Neural progenitor cell (in vitro differentiated cells): ENCODE measurements at regions not wholly inside any gene's neighbourhood (a gene's known extent, or its start where the extent isn't known, plus 50 kb on each side); places are given as distances from the start of the nearest gene placed in this dataset.

Experiments
- DNase-seq: peaks from one replicate; pipeline ENCODE4 v3.0.0-alpha.2; 2016; ENCODE audit warnings: low spot score
- H2AFZ ChIP-seq: fragments of 200-600 bp; sonication (generic); replicated peaks from 2 replicates; pipeline ENCODE4 v1.6.1; 2016; ENCODE audit warnings: antibody characterized with exemption
- H3F3A ChIP-seq: fragments of 200-600 bp; sonication (generic); 2 replicates; pipeline ENCODE4 v1.6.1; 2016; ENCODE audit warnings: antibody characterized with exemption, low read depth
- H3K27ac ChIP-seq: fragments of 200-600 bp; sonication (generic); 2 replicates; pipeline ENCODE4 v1.5.1; 2016; ENCODE audit warnings: mild to moderate bottlenecking
- H3K27me3 ChIP-seq: fragments of 200-600 bp; sonication (generic); 2 replicates; pipeline ENCODE4 v1.6.1; 2016; ENCODE audit warnings: mild to moderate bottlenecking, moderate library complexity
- H3K36me3 ChIP-seq: fragments of 200-600 bp; sonication (generic); 2 replicates; pipeline ENCODE4 v1.5.1; 2016
- H3K4me1 ChIP-seq: fragments of 200-600 bp; sonication (generic); 2 replicates; pipeline ENCODE4 v1.6.1; 2016; ENCODE audit warnings: mixed run types
- H3K4me2 ChIP-seq: fragments of 200-600 bp; sonication (generic); 2 replicates; pipeline ENCODE4 v1.6.1; 2016
- H3K4me3 ChIP-seq: fragments of 200-600 bp; sonication (generic); 2 replicates; pipeline ENCODE4 v1.5.1; 2016
- H3K79me2 ChIP-seq: fragments of 200-600 bp; sonication (generic); 2 replicates; pipeline ENCODE4 v1.6.1; 2016; ENCODE audit warnings: low read depth
- H3K9ac ChIP-seq: fragments of 200-600 bp; sonication (generic); 2 replicates; pipeline ENCODE4 v1.6.1; 2016
- H3K9me3 ChIP-seq: fragments of 200-600 bp; sonication (generic); 2 replicates; pipeline ENCODE4 v1.5.1; 2016; ENCODE audit warnings: low read depth
- H4K20me1 ChIP-seq: fragments of 200-600 bp; sonication (generic); 2 replicates; pipeline ENCODE4 v1.6.1; 2016; ENCODE audit warnings: low read depth
- H3K27ac Mint-ChIP-seq: 3 replicates; pipeline ENCODE4 v1.8.0; 2021; ENCODE audit warnings: mixed read lengths
- H3K27me3 Mint-ChIP-seq: 2 replicates; pipeline ENCODE4 v1.8.0; 2022; ENCODE audit warnings: low read depth, mild to moderate bottlenecking, inconsistent platforms, moderate library complexity, mixed read lengths; ENCODE audit not compliant: insufficient read depth
- H3K36me3 Mint-ChIP-seq: 3 replicates; pipeline ENCODE4 v1.8.0; 2021; ENCODE audit warnings: mixed read lengths
- H3K4me1 Mint-ChIP-seq: 3 replicates; pipeline ENCODE4 v1.8.0; 2021; ENCODE audit warnings: mixed read lengths
- H3K4me3 Mint-ChIP-seq: 3 replicates; pipeline ENCODE4 v1.8.0; 2021; ENCODE audit warnings: mild to moderate bottlenecking, moderate library complexity, mixed read lengths
- H3K9me3 Mint-ChIP-seq: 3 replicates; pipeline ENCODE4 v1.8.0; 2020; ENCODE audit warnings: mixed read lengths
- CTCF ChIP-seq: fragments of 200-600 bp; sonication (generic); IDR thresholded peaks from 2 replicates; pipeline ENCODE4 v1.5.1; 2017; ENCODE audit warnings: antibody characterized with exemption, mild to moderate bottlenecking
- EZH2 ChIP-seq: fragments of 200-600 bp; sonication (generic); IDR thresholded peaks from 2 replicates; pipeline ENCODE4 v1.6.1; 2017; ENCODE audit warnings: antibody characterized with exemption, mild to moderate bottlenecking, moderate library complexity
- EZH2phosphoT487 ChIP-seq: fragments of 200-600 bp; sonication (generic); IDR thresholded peaks from 2 replicates; pipeline ENCODE4 v1.6.1; 2017; ENCODE audit warnings: antibody characterized with exemption

DNA sequence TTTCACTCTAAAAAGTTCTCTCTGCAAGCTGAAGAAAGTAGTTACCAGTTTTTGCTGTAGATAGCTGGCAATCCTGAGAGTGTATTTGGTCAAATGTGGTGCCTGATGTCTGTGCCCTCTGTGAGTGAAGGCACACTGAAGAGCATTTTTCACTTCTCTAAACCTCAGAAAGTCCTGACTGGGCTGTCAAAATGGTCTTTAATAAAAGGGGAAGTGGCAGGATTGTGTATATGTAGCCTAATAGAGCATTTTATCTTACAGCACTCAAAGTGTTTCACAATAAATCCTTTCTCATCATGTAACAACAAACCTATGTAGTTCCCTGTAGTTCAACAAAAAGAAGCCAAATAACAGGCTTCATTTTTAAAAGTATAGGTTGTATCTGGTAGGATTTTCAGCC, 1552.3 kb upstream of the SLC39A10 start:
- Histone ChIP-seq H3K4me1 (no peaks in the 10 kb centered on the region), H2AFZ (no peak overlapping the region), H3K27ac (no peak overlapping the region), H3K9ac (no peak overlapping the region), H3K27me3 (no peaks in the 10 kb centered on the region), H3K4me2 (no peak overlapping the region), H4K20me1 (no peaks in the 10 kb centered on the region), H3K4me3 (no peak overlapping the region), H3K36me3 (no peaks in the 10 kb centered on the region), H3K79me2 (no peaks in the 10 kb centered on the region), H3F3A (no peaks in the 10 kb centered on the region), H3K9me3 (no peaks in the 10 kb centered on the region)
- TF ChIP-seq EZH2phosphoT487: no peak
- no peak for TF ChIP-seq CTCF
- no peak for TF ChIP-seq EZH2
- H3K36me3 Mint-ChIP-seq: no peaks in the 10 kb centered on the region
- H3K9me3 Mint-ChIP-seq: no peaks in the 10 kb centered on the region
- no peak overlapping the region for H3K27ac Mint-ChIP-seq
- DNase-seq: no peak
- H3K27me3 Mint-ChIP-seq: no peaks in the 10 kb centered on the region
- no peak overlapping the region for H3K4me3 Mint-ChIP-seq
- no peaks in the 10 kb centered on the region for H3K4me1 Mint-ChIP-seq

DNA sequence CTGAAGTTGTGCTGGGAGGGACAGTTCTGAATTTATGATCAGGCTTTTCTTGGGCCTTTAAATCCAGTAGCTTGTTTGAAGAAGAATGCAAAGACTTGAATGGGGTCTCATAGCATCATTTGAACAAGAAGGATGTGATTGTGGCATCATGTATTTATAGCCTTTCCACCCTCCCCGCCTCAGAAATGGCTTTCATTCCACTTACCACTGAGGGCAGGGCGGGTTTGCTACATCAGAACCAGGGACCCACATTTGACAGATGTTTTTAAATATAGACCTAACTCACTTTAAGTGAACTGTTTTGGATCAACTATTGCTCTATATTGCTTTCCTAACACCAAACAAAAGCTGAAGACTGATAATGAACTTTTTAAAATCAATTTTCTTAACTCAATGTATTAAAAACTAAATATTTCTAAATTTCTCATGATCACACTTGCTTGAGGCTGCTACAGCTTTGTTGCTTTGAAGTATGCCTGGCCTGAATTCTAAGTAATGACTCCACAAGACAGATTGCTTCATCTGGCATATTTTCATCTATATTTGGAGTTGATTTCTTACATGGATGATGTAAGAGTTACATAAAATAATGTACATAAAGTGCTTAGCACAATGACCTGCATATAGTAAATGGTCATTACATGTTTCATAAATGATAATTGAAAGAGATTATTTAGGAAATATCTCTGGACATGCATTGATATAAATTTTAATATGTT, 1552.9 kb upstream of the SLC39A10 start:
- Mint-ChIP-seq H3K4me3 (no peak overlapping the region), H3K27me3 (no peaks in the 10 kb centered on the region), H3K27ac (no peak overlapping the region), H3K9me3 (no peaks in the 10 kb centered on the region), H3K36me3 (no peaks in the 10 kb centered on the region), H3K4me1 (no peaks in the 10 kb centered on the region)
- H4K20me1 ChIP-seq: no peaks in the 10 kb centered on the region
- H3K9me3 ChIP-seq: no peaks in the 10 kb centered on the region
- TF ChIP-seq EZH2: no peak
- no peak for TF ChIP-seq CTCF
- TF ChIP-seq EZH2phosphoT487: no peak
- no peak overlapping the region for H3K4me2 ChIP-seq
- no peak overlapping the region for H3K4me3 ChIP-seq
- H3K36me3 ChIP-seq: no peaks in the 10 kb centered on the region
- no peaks in the 10 kb centered on the region for H3F3A ChIP-seq
- H3K79me2 ChIP-seq: no peaks in the 10 kb centered on the region
- no peaks in the 10 kb centered on the region for H3K27me3 ChIP-seq
- no peak overlapping the region for H3K27ac ChIP-seq
- H2AFZ ChIP-seq: no peak overlapping the region
- no peak overlapping the region for H3K9ac ChIP-seq
- no peaks in the 10 kb centered on the region for H3K4me1 ChIP-seq
- DNase-seq: no peak

DNA sequence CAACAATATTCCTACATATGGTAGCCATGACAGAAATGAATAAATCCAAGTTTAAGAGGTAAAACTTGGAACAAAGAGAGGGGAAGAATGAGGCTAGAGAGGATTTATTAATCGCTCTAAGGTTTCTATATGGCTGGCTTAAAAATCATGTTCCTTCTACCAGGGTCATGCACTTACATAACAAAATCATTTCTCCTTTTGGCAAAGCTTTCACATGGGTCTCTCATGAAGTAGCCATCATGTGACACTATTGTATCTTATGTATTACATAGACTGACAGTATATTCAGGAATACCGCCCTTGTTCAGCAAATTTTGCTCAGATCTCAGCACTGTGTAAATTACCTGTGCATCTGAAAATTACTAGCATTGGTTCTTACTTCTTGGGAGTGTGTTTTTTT, 1554.5 kb upstream of the SLC39A10 start:
- Histone ChIP-seq H3K27me3 (no peaks in the 10 kb centered on the region), H3K79me2 (no peaks in the 10 kb centered on the region), H3K4me3 (no peak overlapping the region), H2AFZ (no peak overlapping the region), H3K9me3 (no peaks in the 10 kb centered on the region), H4K20me1 (no peaks in the 10 kb centered on the region), H3K27ac (no peak overlapping the region), H3K36me3 (no peaks in the 10 kb centered on the region), H3K4me1 (no peaks in the 10 kb centered on the region), H3K4me2 (no peak overlapping the region), H3K9ac (no peak overlapping the region), H3F3A (no peaks in the 10 kb centered on the region)
- Mint-ChIP-seq H3K9me3 (no peaks in the 10 kb centered on the region), H3K36me3 (no peaks in the 10 kb centered on the region), H3K4me3 (no peak overlapping the region), H3K27me3 (no peaks in the 10 kb centered on the region), H3K27ac (no peak overlapping the region), H3K4me1 (no peaks in the 10 kb centered on the region)
- DNase-seq: no peak
- TF ChIP-seq EZH2phosphoT487 (no peak), EZH2 (no peak), CTCF (no peak)
